ENCODE measurements at regions not wholly inside any gene's neighbourhood (a gene's known extent, or its start where the extent isn't known, plus 50 kb on each side); places are given as distances from the start of the nearest gene placed in this dataset.

DNA sequence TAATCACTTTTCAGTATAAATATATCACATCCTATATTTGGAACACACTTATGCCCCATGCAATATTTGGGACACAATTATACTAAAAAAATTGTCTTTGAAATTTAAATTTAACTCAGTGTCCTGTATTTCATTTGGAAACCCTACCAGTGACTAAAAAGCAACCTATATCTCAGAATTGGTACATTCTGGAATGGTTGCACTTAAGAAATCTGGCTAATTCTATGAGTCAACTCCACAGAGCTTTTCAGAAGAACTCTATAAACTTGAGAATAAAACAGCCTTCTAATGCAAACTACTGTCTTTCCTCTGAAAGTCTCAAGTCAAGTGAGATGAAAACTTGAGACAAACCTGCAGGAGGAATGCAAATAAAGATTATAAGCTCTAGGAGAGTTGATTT, 320.2 kb downstream of the MAFB start:
- DNase-seq, result no peak
- Histone ChIP-seq H3K4me3 (no peak overlapping the region), H3K36me3 (no peaks in the 10 kb centered on the region), H3K4me1 (no peaks in the 10 kb centered on the region), H3K27ac (no peak overlapping the region), H3K27me3 (no peaks in the 10 kb centered on the region), H3K9me3 (no peaks in the 10 kb centered on the region)
- no peak for TF ChIP-seq POLR2AphosphoS5 (IDR thresholded peaks at IDR 0.05)
- TF ChIP-seq POLR2A (IDR thresholded peaks at IDR 0.05), result no peak
- TF ChIP-seq EP300 (IDR thresholded peaks at IDR 0.05), result no peak
- TF ChIP-seq, protein P1, sequence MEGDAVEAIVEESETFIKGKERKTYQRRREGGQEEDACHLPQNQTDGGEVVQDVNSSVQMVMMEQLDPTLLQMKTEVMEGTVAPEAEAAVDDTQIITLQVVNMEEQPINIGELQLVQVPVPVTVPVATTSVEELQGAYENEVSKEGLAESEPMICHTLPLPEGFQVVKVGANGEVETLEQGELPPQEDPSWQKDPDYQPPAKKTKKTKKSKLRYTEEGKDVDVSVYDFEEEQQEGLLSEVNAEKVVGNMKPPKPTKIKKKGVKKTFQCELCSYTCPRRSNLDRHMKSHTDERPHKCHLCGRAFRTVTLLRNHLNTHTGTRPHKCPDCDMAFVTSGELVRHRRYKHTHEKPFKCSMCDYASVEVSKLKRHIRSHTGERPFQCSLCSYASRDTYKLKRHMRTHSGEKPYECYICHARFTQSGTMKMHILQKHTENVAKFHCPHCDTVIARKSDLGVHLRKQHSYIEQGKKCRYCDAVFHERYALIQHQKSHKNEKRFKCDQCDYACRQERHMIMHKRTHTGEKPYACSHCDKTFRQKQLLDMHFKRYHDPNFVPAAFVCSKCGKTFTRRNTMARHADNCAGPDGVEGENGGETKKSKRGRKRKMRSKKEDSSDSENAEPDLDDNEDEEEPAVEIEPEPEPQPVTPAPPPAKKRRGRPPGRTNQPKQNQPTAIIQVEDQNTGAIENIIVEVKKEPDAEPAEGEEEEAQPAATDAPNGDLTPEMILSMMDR (IDR thresholded peaks at IDR 0.05), result no peak
- intact Hi-C loops (cut with DNase I; ENCODE audit: low total_unique reads), result no loop called here

GRCh38 chr20:40361916-40362315, 327.1 kb downstream of the MAFB start:
- TF ChIP-seq, protein P1 (IDR thresholded peaks at IDR 0.05), result no peak
- TF ChIP-seq POLR2AphosphoS5 (IDR thresholded peaks at IDR 0.05), result no peak
- TF ChIP-seq EP300 (IDR thresholded peaks at IDR 0.05), result no peak
- TF ChIP-seq POLR2A (IDR thresholded peaks at IDR 0.05), result no peak
- H3K4me3 ChIP-seq, result no peak overlapping the region
- H3K9me3 ChIP-seq, result no peaks in the 10 kb centered on the region
- intact Hi-C loops (cut with DNase I; ENCODE audit: low total_unique reads), result no loop called here
- no peaks in the 10 kb centered on the region for H3K4me1 ChIP-seq
- H3K36me3 ChIP-seq, result no peaks in the 10 kb centered on the region
- no peaks in the 10 kb centered on the region for H3K27me3 ChIP-seq
- no peak for DNase-seq
- no peak overlapping the region for H3K27ac ChIP-seq
- 68 to 79% (median 76%) methylated on average over 1 of the region's 1 CpG for WGBS, 5 donors

GRCh38 chr20:40359131-40359912, 329.7 kb downstream of the MAFB start:
- no peaks in the 10 kb centered on the region for H3K9me3 ChIP-seq

GRCh38 chr20:40354880-40355279, 334.2 kb downstream of the MAFB start:
- no peak overlapping the region for H3K27ac ChIP-seq
- no peak for DNase-seq
- H3K4me3 ChIP-seq, result no peak overlapping the region
- TF ChIP-seq, protein P1 (IDR thresholded peaks at IDR 0.05), result no peak
- TF ChIP-seq POLR2AphosphoS5 (IDR thresholded peaks at IDR 0.05), result no peak
- intact Hi-C loops (cut with DNase I; ENCODE audit: low total_unique reads), result no loop called here
- no peaks in the 10 kb centered on the region for H3K4me1 ChIP-seq
- WGBS, 5 donors, result 36 to 65% (median 53%) methylated on average over 1 of the region's 1 CpG
- H3K9me3 ChIP-seq, result no peaks in the 10 kb centered on the region
- H3K27me3 ChIP-seq, result no peaks in the 10 kb centered on the region
- no peaks in the 10 kb centered on the region for H3K36me3 ChIP-seq

More at GRCh38 chr20:40359131-40359912, 329.7 kb downstream of the MAFB start:
- intact Hi-C loops (cut with DNase I; ENCODE audit: low total_unique reads), result no loop called here
- Histone ChIP-seq H3K27ac (no peak overlapping the region), H3K4me1 (no peaks in the 10 kb centered on the region), H3K27me3 (no peaks in the 10 kb centered on the region), H3K36me3 (no peaks in the 10 kb centered on the region), H3K4me3 (no peak overlapping the region)
- TF ChIP-seq POLR2A (IDR thresholded peaks at IDR 0.05), result no peak
- TF ChIP-seq EP300 (IDR thresholded peaks at IDR 0.05), result no peak
- TF ChIP-seq POLR2AphosphoS5 (IDR thresholded peaks at IDR 0.05), result no peak
- TF ChIP-seq, protein P1 (IDR thresholded peaks at IDR 0.05), result no peak
- WGBS, 5 donors, result 70 to 82% (median 73%) methylated on average over 5 of the region's 5 CpGs
- DNase-seq, result no peak

Measured in stomach (tissue), 8 donors.